Activated T-cell treated with anti-CD3 and anti-CD28 coated beads for 4 hours (primary cell): ENCODE measurements at regions not wholly inside any gene's neighbourhood (a gene's known extent, or its start where the extent isn't known, plus 50 kb on each side); places are given as distances from the start of the nearest gene placed in this dataset.
"Not testable (repeated sequence)": the region's sequence is repeated elsewhere in the genome, so short reads cannot be mapped to it uniquely, and the experiment has no call there.

Source experiments
- DNase-seq: peaks from one replicate; pipeline ENCODE4 v3.0.0-alpha.2; 2020

DNA sequence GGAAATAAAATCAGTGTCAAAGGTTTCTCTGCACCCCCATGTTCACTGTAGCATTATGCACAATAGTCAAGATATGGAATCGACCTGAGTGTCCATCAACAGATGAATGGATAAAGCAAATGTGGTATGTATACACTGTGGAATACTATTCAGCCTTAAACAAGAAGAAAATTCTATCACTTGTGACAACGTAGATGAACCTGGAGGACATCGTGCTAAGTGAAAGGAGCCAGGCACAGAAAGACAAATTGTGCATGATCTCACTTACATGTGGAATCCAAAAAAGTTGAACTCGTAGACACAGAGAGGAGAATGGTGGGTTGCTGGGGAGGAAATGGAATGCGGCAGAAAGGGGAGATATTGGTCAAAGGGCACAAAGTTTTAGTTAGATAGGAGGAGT, 136.3 kb upstream of the ESR1 start:
- DNase-seq: no peak

DNA sequence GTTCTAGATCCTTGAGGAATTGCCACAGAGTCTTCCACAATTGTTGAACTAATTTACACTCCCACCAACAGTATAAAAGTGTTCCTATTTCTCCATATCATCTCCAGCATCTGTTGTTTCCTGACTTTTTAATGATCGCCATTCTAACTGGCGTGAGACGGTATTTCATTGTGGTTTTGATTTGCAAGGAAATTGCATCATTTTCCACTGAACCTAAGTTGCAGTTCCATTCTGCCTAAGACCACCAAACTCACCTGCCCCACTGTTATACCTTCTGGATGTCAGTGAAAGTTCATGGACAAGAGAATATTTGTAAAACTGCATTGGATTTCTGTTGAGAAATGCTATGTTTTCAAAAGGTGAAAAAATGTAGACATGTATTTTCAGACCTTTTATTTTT, 132.9 kb upstream of the ESR1 start:
- DNase-seq: no peak

DNA sequence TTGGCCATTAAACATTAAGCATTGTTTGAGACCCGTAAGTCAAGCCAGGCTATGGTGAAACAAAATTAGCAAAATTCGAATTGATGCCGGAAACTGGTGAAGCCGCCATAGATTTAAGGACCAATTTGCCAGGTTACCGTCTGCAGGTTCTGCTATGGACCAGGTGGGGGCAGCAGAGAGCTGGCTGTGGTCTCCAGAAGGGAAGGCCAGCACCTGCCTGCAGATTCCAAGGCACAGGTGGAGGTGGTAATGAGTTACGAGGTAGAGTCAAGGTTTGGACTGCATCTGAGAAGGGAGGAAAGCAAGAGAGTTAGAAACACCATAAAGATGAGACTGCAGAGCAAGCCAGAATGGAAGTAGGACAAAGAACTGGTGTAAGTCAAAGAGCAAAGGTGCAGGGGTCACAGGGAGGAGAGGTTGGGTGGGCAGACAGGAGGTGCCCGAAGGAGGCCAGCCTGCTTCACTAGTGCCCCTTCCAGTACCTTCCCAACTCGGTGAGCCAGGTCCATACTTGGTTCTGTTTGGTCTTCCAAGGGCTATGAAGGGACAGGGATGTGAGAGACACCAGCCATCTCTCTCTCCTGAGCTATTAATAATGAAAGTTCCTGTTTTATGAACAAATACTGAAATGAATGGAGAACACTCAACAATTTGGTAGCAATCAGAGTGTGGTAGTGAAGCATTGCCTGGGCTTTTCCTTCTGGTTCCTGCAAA, 131.6 kb upstream of the ESR1 start:
- DNase-seq: peak; percentile 9

DNA sequence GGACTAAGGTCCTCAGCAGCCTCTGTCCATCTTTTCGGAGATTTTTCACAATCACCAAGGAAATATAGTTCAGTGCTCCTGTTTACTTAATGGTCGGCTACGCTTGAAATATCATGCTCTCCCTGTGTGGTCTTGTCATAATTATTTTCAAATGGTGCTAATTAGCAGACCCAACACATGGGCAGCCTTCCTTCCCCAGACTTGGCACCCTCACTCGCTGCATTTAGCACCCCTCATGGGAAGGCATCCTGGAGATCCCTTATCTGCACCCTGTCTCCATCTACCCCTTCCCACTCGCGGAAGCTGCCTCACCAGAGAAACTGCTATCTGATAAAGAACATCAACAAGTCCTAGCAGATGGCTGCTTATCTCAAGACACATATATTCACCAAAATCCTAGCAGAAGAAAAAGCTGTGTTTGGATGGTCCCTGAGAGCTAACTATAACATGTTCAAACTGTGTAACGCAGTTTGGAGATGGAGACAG, 131.0 kb upstream of the ESR1 start:
- no peak for DNase-seq

DNA sequence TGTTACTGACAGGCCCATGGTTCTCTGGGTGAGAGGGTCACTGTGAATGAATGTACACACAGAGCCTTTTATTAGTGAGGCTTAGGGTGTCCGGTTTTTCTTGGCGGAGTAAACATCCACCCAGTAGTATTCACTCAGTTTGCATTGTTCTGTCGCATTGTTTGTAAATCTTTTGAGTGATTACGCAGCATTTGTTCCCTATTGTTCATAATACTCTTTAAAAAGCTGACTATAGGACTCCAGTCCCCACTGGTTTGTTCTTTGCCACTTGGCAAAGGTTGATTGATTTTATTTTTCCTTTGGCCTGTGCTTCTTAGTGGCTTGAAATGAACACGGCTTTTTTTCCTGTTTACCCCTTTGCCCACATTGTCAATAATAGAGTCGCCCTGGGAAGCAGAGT, 130.1 kb upstream of the ESR1 start:
- DNase-seq: no peak

DNA sequence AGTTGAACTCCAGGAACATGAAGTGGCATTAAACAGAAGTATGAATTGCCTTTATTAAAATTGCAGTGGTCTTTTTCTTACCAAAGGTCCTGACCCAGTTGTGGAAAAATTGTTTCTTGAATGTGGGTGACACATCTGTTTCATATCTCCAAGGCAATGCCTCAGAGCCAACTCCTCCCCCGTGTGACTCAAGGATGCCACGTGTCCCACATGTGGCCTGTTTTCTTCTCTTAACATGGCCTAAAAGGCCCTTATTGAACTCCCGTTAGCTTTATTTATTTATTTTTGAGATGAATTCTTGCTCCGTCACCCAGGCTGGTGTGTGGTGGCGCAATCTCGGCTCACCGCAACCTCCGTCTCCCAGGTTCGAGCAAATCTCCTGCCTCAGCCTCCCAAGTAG, 128.4 kb upstream of the ESR1 start:
- DNase-seq: no peak

DNA sequence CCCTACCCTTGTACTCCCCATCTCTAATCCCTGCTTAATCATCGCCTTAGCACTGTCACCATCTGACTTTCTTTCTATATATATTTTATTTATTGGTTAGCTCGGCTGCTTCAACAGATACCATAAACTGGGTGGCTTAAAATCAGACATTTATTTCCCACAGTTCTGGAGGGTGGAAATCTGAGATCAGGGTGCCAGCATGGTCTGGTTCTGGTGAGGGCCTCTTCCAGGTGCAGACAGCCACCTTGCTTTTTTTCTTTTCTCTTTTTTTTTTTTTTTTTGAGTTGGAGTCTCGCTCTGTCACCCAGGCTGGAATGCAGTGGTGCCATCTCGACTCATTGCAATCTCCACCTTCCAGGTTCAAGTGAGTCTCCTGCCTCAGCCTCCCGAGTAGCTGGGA, 127.5 kb upstream of the ESR1 start:
- no peak for DNase-seq

DNA sequence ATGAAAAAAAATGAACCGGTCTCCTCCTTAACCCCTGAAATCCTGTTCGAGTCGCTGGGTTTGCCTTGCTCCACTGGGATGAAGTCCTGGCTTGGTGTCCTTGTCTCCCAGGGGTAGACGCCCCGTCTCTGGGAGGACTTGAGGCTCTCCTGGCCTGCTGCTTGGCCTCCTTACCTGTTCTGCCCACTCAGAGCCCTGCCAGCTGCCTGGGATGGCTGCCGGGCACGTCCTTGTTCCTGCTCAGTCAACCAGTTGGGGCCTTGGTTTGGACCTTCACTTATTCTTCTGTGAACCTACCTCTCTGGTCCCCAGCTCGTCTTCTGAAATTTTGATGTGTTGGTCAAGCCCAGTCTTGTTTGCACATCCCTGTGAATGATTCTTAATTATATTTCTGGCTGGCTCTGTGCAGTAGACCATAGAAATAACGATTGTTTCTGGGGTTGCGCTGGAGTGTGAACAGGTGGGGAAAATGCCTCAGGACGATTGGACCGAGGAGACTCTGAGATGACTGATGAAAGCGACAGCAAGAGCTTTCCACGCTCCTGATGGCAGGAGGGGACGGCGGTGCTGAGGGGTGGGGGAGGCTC, 126.5 kb upstream of the ESR1 start:
- no peak for DNase-seq

DNA sequence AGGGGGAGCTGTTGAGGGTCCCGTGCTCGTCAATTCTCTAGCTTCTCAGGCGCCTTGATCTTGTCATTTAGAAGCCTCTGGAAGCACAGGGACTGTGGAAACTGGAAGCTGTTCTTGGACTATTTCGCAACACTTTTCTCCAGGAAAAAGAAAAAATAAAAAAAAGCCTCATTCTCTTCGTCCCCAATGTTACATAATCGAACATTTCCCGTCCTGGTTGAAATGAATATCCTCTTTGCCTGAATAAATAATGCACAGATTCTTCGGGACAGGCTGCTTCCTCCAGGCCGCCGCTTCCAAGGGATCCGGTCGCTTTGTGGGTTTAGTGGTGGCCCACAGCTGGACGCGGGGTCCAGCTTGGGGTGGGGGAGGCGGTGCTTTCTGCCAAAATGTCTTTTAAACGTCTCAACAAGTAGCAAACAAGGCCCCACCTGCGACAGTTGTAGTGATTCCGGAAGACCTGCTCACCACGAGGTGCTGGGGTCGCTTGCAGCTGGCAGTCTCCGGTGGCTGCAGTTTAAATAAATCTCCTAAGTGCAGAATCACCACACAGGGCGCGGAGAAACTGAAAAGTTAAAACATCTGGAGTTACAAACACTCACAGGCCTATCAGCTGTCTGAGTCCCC, 125.9 kb upstream of the ESR1 start:
- no peak for DNase-seq

DNA sequence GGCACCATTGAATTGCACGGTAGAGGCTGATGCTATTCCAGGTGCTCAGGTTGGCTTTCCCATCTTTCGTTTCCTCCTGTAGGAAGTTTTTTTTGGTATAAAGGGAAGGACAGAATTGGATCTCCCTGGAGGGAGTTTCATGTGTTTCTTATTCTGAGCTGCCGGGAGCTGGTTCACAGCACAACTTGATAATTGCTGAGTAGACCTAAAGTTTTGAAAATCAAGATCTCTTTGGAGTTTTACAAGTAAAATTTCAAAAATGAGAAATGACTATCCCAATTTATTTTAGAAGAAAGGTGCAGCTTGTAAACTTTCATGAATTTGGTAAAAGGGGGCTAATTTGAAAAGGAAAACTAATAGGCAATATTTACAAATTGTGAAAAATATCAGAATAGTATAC, 125.2 kb upstream of the ESR1 start:
- DNase-seq: no peak

DNA sequence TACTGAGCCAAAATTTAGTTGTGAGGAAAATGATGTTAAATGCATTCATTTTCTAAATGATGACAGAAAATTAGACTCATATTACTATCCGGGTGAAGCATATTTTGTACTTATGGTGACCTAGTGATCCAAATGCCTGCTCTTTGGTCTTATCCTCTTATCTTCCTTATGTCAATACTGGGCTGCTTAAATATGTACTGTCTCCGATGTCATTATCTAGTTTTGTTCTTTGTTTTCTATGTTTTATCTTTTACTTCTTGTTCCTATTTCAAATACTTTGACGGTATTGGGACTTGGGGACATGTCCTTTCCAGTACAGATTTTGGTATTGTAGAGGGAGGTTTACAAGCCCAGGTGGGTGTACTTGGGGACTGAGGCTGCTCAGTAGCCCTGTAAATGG, 124.6 kb upstream of the ESR1 start:
- DNase-seq: no peak

DNA sequence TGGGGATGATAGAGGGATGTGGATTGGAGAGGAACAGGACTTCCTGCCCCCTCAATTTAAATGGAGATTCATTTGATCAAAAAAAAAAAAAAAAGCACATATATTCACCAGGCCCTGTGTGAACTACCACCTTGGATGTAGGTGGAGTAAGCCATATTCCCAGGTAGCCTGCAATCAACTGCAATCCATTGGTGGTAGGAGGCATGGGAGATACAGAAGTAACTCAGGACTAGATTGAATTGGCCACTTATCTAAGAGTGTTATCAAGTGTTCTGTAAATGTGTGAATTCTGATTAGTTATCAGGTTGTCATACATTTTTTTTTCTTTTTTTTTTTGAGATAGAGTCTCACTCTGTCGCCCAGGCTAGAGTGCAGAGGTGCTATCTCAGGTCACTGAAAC, 124.1 kb upstream of the ESR1 start:
- DNase-seq: no peak

DNA sequence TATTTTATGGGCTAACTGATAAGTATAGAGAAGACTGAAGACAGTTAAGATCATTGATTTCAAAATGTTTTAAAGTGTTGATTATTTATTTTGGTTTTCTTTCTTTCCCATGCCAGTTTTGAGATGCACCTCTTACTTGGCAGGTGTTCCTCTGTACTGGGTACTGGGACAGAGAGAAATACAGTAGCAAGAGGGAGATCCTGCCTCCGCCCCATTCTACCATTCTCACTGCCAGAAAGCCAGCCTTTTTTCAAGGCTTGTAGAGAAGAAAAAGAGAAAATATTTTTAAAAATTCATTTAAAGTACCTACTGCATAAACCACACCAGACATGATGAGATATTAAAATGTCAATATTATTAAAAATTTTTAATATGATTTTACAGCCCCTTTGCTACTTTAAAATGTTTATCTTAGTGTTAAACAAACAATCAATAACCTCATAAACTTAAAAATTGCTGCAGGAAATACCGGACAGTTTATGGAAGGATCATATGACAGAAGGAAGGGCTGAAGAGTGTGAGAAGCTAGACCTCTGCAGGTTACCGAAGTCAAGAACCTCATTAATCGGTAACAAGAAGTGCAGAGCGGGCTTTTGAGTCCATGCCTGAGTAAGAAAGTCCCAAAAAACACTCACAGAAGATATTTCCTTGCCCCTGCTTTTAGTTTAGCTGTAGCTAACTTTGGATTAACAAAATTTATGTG, 117.8 kb upstream of the ESR1 start:
- DNase-seq: no peak

DNA sequence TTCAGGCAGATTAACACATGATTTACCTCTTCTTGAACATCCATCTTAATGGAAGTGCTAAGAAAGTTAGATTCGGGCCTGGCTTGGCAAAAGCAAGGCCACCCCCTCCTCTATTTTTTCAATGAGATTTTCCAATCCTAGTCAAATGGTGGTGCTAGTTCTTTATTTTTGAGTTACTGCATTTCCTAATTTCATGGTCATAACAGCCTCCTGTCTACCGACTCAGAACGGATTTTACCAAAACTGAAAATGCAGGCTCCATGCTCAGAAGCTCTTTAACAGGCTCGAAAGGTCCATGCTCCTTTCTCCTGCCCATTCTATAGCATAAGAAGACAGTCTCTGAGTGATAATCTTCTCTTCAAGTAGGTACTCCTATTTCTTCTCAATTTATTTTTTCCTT, 117.2 kb upstream of the ESR1 start:
- no peak for DNase-seq

DNA sequence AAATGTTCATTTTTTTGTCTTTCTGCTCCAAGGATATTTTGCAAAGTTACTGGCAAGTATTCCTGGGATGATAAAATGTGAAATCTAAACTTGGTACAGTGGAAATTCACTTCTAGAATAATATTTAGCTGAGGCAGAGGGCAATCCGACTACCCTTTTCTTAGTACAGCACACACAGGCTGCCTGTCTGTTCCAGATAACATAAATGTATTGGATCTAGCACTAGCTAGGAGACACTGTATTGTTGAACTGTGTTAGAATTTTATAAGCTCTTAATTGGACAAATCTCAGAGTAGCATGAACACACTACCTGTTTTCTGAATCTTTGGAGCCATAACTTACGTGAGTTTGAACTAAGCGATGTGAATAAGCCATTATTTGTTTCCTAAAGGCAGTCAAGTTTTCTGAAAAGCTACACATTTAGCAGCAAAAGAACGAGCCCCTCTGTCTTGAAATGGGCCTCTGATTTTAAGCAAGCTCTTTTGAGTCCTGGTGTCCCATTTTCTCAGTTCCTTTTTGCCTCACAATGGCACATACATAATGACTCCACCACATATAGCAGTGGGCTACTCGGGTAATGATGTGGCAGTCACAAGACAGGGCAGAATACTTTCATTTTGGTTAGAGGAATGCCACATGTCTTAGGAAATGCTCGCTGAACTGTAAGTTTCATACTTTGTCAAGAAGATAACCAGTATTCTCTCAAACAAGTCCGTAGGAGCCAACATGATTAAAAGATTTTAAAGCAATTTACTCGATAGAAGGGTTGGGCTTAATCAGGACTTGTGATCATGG, 116.5 kb upstream of the ESR1 start:
- no peak for DNase-seq

DNA sequence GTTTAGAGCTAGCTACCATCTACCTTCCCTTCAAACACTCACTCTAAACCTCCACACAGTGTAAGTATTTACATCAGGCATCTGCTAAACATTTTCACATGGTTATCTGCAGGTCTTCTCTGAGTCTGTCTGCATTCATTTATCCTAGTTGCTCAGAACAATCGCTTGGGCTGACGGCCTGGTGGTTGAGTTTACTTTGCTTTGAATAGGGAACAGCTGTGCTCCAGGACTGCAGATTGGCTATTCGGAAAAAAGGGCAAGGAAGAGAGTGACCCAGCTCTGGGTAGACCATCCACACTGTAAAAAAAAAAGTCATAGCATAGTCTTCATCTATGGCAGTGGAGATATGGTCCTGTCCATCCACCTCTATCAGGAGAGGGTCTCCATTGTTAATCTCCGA, 115.3 kb upstream of the ESR1 start:
- no peak for DNase-seq

DNA sequence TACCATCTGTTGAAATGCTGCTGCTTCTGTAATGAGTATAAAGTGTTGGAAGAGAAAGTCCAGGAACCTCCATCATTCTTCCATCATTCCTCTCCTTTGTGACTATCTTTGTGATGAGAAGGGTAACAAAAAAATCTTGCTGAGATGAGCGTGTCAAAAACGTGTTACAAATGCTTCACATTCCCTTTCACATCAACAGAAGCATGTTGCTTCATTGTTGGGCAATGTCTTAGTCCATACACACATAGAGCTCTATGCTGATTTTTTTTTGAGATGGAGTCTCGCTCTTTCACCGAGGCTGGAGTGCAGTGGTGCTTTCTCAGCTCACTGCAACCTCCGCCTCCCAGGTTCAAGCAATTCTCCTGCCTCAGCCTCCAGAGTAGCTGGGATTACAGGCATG, 114.1 kb upstream of the ESR1 start:
- no peak for DNase-seq

DNA sequence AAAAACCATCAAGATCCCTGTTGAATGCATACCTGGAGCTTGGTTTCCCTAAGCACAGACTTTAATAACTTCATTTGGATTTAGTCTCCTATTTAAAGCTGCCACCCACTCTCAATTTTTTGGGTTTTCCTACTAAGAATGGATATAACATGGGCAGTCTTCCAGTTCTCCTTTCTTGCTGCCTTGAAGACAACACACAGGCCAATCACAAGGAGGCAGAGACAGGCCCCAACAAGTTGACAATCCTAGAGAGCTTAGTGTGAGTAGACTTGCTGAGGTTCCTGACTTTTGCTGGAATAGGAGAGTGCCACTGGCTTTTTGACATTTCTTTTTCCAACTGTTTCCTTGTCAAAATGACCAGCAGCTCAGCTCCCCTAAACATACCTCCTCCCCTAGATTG, 112.3 kb upstream of the ESR1 start:
- no peak for DNase-seq

DNA sequence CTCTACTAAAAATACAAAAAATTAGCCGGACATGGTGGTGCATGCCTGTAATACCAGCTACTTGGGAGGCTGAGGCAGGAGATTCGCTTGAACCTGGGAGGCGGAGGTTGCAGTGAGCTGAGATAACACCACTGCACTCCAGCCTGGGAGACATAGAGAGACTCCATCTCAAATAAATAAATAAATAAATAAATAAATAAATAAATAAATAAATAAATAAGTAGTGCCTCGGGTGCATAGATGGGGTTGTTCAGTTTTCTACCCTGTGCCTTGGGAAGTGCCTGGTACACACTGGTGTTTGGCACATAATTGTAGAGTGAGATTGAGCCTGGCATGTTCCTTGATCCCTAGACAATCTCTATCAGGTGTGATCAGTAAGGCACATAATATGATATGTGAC, 111.2 kb upstream of the ESR1 start:
- not testable (repeated sequence) for DNase-seq

DNA sequence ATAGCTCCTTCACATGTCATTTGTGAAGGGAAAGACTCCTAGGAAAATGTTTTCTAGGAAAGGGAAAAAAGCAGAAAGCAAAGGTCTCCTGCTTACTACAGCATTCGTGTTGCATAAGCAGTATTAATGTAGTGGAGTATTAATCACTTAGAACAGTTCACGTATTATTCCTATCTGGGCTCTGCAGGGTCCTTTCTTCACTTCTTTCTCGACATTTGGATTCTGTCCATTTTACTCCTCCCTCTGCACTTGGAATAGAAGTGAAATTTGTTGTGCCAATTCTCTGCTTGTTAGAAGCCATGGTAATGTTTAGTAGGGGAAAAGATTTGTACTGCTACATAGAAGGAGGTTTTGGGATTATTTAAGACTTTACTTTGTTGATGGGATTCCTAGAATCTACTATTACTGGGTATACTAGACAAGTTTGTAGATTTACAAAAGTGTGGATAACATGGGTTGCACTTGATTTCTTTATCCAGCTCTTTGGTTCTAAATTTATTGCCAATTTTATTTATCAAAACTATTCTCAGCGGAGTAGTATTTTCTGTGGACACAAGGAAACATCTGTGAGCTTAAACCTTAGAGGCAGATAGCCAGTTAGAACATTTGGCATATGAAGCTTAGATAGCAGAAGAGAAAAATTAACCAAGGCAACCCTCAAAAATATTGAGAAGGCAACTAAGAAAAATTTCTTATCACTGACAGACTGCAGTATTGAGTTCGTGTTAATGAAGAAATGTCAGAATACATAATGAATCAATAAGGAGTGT, 108.4 kb upstream of the ESR1 start:
- DNase-seq: no peak

DNA sequence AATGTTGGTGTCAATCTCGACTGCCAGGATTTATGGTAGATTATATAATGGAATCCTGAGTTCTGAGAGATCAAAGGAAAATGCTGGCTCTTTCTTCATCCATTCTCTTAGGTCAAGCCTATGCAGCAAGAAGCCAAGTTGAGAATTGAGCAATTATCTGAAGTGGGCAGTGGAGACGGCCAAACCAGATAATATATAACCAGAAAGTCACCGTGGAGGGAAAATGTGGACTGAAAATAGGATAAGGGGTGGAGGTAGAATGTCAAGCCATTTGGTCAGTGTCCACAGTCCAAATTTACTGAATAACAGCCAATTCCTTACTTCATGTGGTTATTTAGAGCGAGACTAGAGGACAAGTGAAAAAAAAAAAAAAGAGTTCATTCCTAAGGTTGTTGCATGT, 107.8 kb upstream of the ESR1 start:
- no peak for DNase-seq

DNA sequence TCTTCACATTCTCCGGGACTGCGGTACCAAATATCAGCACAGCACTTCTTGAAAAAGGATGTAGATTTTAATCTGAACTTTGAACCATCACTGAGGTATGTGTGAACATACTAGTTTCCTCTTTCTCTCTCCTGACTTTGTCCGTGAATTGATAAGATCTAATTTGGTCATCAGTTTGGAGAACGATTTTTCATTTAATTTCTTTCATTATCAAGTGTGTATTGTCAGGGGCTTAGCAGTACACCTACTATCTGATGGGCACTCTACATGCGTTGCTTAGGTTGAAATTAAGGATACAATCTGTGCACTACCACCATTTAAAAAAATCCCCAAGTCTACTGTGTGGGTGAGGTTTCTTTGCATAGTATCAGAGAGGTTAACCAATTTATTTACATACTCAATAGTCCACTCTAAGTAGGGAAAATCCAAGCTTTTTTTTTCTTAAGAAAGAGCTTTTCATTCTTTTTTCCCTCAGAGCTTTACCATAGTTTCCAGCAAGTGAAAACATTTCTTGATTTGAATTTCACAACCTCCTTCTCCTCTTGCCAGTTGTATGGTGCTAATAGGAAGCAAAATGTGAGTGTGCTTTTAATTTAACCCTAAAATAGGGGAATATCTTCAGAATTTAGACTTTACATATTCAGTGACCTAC, 105.4 kb upstream of the ESR1 start:
- no peak for DNase-seq
